ENCODE measurements at regions not wholly inside any gene's neighbourhood (a gene's known extent, or its start where the extent isn't known, plus 50 kb on each side); places are given as distances from the start of the nearest gene placed in this dataset.

- TF ChIP-seq, protein P1, sequence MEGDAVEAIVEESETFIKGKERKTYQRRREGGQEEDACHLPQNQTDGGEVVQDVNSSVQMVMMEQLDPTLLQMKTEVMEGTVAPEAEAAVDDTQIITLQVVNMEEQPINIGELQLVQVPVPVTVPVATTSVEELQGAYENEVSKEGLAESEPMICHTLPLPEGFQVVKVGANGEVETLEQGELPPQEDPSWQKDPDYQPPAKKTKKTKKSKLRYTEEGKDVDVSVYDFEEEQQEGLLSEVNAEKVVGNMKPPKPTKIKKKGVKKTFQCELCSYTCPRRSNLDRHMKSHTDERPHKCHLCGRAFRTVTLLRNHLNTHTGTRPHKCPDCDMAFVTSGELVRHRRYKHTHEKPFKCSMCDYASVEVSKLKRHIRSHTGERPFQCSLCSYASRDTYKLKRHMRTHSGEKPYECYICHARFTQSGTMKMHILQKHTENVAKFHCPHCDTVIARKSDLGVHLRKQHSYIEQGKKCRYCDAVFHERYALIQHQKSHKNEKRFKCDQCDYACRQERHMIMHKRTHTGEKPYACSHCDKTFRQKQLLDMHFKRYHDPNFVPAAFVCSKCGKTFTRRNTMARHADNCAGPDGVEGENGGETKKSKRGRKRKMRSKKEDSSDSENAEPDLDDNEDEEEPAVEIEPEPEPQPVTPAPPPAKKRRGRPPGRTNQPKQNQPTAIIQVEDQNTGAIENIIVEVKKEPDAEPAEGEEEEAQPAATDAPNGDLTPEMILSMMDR (tag by site-specific recombination; IDR thresholded peaks at IDR 0.05): no peak
- no peak for TF ChIP-seq ZNF639 (tag by site-specific recombination; IDR thresholded peaks at IDR 0.05)
- no peak for TF ChIP-seq ZNF629 (tag by site-specific recombination; IDR thresholded peaks at IDR 0.05)
- TF ChIP-seq ZNF157 (tag by site-specific recombination; IDR thresholded peaks at IDR 0.05): no peak
- no peak for TF ChIP-seq ZBTB8A (tag by site-specific recombination; IDR thresholded peaks at IDR 0.05)
- no peak for TF ChIP-seq REST (tag by site-specific recombination; IDR thresholded peaks at IDR 0.05)
- no peak for TF ChIP-seq ZNF555 (tag by site-specific recombination; conservative IDR thresholded peaks at IDR 0.05)
- no peak for TF ChIP-seq MYNN (tag by site-specific recombination; IDR thresholded peaks at IDR 0.05; ENCODE audit: borderline replicate concordance)
- TF ChIP-seq ZNF274 (IDR thresholded peaks at IDR 0.05; ENCODE audit: low read length): no peak
- TF ChIP-seq ZNF274 (tag by site-specific recombination; IDR thresholded peaks at IDR 0.05; ENCODE audit: borderline replicate concordance): no peak
- TF ChIP-seq ZNF585B (tag by site-specific recombination; IDR thresholded peaks at IDR 0.05): no peak
These were observed 135.1 kb upstream of the MYLIP start for GRCh38 chr6:15993716-15994228.
